WERI-Rb-1 (cell line): ENCODE measurements at regions not wholly inside any gene's neighbourhood (a gene's known extent, or its start where the extent isn't known, plus 50 kb on each side); places are given as distances from the start of the nearest gene placed in this dataset.

Experiments used
- DNase-seq: peaks from one replicate; pipeline ENCODE4 v3.0.0-alpha.2; 2020
- H3K27ac ChIP-seq: fragments of 250-450 bp; sonication (Bioruptor Pico); 2 replicates; pipeline ENCODE4 v1.5.1; 2020; ENCODE audit warnings: mild to moderate bottlenecking, moderate library complexity
- H3K27me3 ChIP-seq: fragments of 250-450 bp; sonication (Bioruptor Pico); 2 replicates; pipeline ENCODE4 v1.5.1; 2021; ENCODE audit warnings: mild to moderate bottlenecking, low read depth, moderate library complexity; ENCODE audit not compliant: insufficient read depth, severe bottlenecking
- H3K36me3 ChIP-seq: fragments of 250-450 bp; sonication (Bioruptor Pico); 2 replicates; pipeline ENCODE4 v1.5.1; 2020; ENCODE audit warnings: mild to moderate bottlenecking, moderate library complexity
- H3K4me3 ChIP-seq: 2 replicates; pipeline ENCODE4 v1.5.1; 2011; ENCODE audit warnings: low read depth, mild to moderate bottlenecking, control low read depth, low read length
- H3K9me3 ChIP-seq: fragments of 250-450 bp; sonication (Bioruptor Pico); 2 replicates; pipeline ENCODE4 v1.5.1; 2021; ENCODE audit warnings: mild to moderate bottlenecking, moderate library complexity; ENCODE audit not compliant: severe bottlenecking
- CTCF ChIP-seq: IDR thresholded peaks from 2 replicates; pipeline ENCODE4 v1.5.1; 2011; ENCODE audit warnings: low read depth, mild to moderate bottlenecking, control low read depth, inconsistent platforms, low read length

GRCh38 chr10:57221674-57222073 lies 860.6 kb upstream of the ZWINT start:
- no peak overlapping the region for H3K27ac ChIP-seq
- no peak for DNase-seq
- no peak overlapping the region for H3K4me3 ChIP-seq
- TF ChIP-seq CTCF: no peak
- no peaks in the 10 kb centered on the region for H3K36me3 ChIP-seq
- no peaks in the 10 kb centered on the region for H3K9me3 ChIP-seq
- no peaks in the 10 kb centered on the region for H3K27me3 ChIP-seq

GRCh38 chr10:57218382-57218781 lies 857.3 kb upstream of the ZWINT start:
- Histone ChIP-seq H3K4me3 (no peak overlapping the region), H3K9me3 (no peaks in the 10 kb centered on the region), H3K36me3 (no peaks in the 10 kb centered on the region), H3K27ac (no peak overlapping the region), H3K27me3 (no peaks in the 10 kb centered on the region)
- TF ChIP-seq CTCF: no peak
- DNase-seq: no peak

GRCh38 chr10:57202356-57202755 lies 841.3 kb upstream of the ZWINT start:
- H3K4me3 ChIP-seq: no peak overlapping the region
- H3K36me3 ChIP-seq: no peaks in the 10 kb centered on the region
- DNase-seq: no peak
- H3K27ac ChIP-seq: no peak overlapping the region
- H3K27me3 ChIP-seq: no peaks in the 10 kb centered on the region
- TF ChIP-seq CTCF: no peak
- H3K9me3 ChIP-seq: no peaks in the 10 kb centered on the region

- no peak overlapping the region for H3K4me3 ChIP-seq
- no peaks in the 10 kb centered on the region for H3K27me3 ChIP-seq
- no peak overlapping the region for H3K27ac ChIP-seq
- DNase-seq: no peak
- H3K9me3 ChIP-seq: no peaks in the 10 kb centered on the region
- no peak for TF ChIP-seq CTCF
- H3K36me3 ChIP-seq: no peaks in the 10 kb centered on the region
Measured at GRCh38 chr10:57188846-57189245, 827.8 kb upstream of the ZWINT start.

GRCh38 chr10:57186201-57186600 lies 825.1 kb upstream of the ZWINT start:
- no peak overlapping the region for H3K27ac ChIP-seq
- no peak overlapping the region for H3K4me3 ChIP-seq
- no peaks in the 10 kb centered on the region for H3K36me3 ChIP-seq
- DNase-seq: no peak
- H3K27me3 ChIP-seq: no peaks in the 10 kb centered on the region
- no peaks in the 10 kb centered on the region for H3K9me3 ChIP-seq
- TF ChIP-seq CTCF: no peak

GRCh38 chr10:57169597-57169996 lies 808.5 kb upstream of the ZWINT start:
- Histone ChIP-seq H3K27me3 (no peaks in the 10 kb centered on the region), H3K27ac (no peak overlapping the region), H3K9me3 (no peaks in the 10 kb centered on the region), H3K36me3 (no peaks in the 10 kb centered on the region), H3K4me3 (no peak overlapping the region)
- no peak for TF ChIP-seq CTCF
- DNase-seq: no peak
